Ascending aorta (tissue), 2 donors: ENCODE measurements at regions not wholly inside any gene's neighbourhood (a gene's known extent, or its start where the extent isn't known, plus 50 kb on each side); places are given as distances from the start of the nearest gene placed in this dataset.

ENCODE experiments used
- DNase-seq, 2 donors: peaks; one replicate each; pipeline ENCODE4 v3.0.0-alpha.2; 2019; ENCODE audit warnings: low spot score in 2 of 2
- H3K27ac ChIP-seq, 2 donors: fragments of 200-600 bp; sonication (generic); one replicate each; pipeline ENCODE4 v1.5.1; 2016 to 2017; ENCODE audit warnings: mild to moderate bottlenecking in 1 of 2
- H3K27me3 ChIP-seq: fragments of 200-600 bp; sonication (generic); one replicate; pipeline ENCODE4 v1.5.1; 2017
- H3K36me3 ChIP-seq, 2 donors: fragments of 200-600 bp; sonication (generic); one replicate each; pipeline ENCODE4 v1.5.1; 2016
- H3K4me1 ChIP-seq, 2 donors: fragments of 200-600 bp; sonication (generic); one replicate each; pipeline ENCODE4 v1.5.1; 2016 to 2017; ENCODE audit warnings: mild to moderate bottlenecking in 1 of 2
- H3K4me3 ChIP-seq, 2 donors: fragments of 200-600 bp; sonication (generic); one replicate each; pipeline ENCODE4 v1.5.1; 2016 to 2017; ENCODE audit warnings: mild to moderate bottlenecking in 1 of 2
- H3K9me3 ChIP-seq, 2 donors: fragments of 200-600 bp; sonication (generic); one replicate each; pipeline ENCODE4 v1.5.1; 2016
- CTCF ChIP-seq, 3 experiments: fragments of 200-600 bp in 2 of 3; fragments of 450-650 bp in 1 of 3; sonication (generic) in 2 of 3; IDR thresholded peaks; one replicate each; pipeline ENCODE4 v1.5.1; 2016 to 2019; ENCODE audit warnings: antibody characterized with exemption in 3 of 3, mild to moderate bottlenecking in 1 of 3, moderate library complexity in 1 of 3
- intact Hi-C: fragments of 100-400 bp; cut with DNase I; formaldehyde crosslinking; loops from one replicate; pipeline ENCODE4 v1.15.1; 2023

- H3K9me3 ChIP-seq, result peaks cover 0 to 8% of the 10 kb centered on the region in 2 donors
- no peak overlapping the region for H3K4me3 ChIP-seq
- no peaks in the 10 kb centered on the region for H3K27me3 ChIP-seq
- TF ChIP-seq CTCF (IDR thresholded peaks at IDR 0.05), result no peak
- no peak overlapping the region for H3K27ac ChIP-seq
- no peak for DNase-seq
- intact Hi-C loops, result no loop called here
- H3K4me1 ChIP-seq, result no peaks in the 10 kb centered on the region
- H3K36me3 ChIP-seq, result no peaks in the 10 kb centered on the region
Measured at GRCh38 chr6:133179481-133179880, 61.7 kb upstream of the EYA4 start.

GRCh38 chr6:133183691-133184090, 57.5 kb upstream of the EYA4 start:
- H3K4me1 ChIP-seq, result no peaks in the 10 kb centered on the region
- no peak for DNase-seq
- H3K27ac ChIP-seq, result no peak overlapping the region
- intact Hi-C loops, result loop anchor here (1.0 kb wide), 1 partner anchor 370 kb away; no protein-coding TSS in a partner anchor
- H3K36me3 ChIP-seq, result no peaks in the 10 kb centered on the region
- peaks cover 0 to 3% of the 10 kb centered on the region in 2 donors for H3K9me3 ChIP-seq
- H3K4me3 ChIP-seq, result no peak overlapping the region
- no peaks in the 10 kb centered on the region for H3K27me3 ChIP-seq
- no peak for TF ChIP-seq CTCF (IDR thresholded peaks at IDR 0.05)

- no peak overlapping the region for H3K4me3 ChIP-seq
- intact Hi-C loops, result loop anchor here (1.0 kb wide), 2 partner anchors 328 to 368 kb away; no protein-coding TSS in a partner anchor
- no peaks in the 10 kb centered on the region for H3K9me3 ChIP-seq
- no peak overlapping the region for H3K27ac ChIP-seq
- no peak for DNase-seq
- TF ChIP-seq CTCF (IDR thresholded peaks at IDR 0.05), result peak; percentile 15 to 59 (median 20)
- H3K4me1 ChIP-seq, result no peaks in the 10 kb centered on the region
- no peaks in the 10 kb centered on the region for H3K36me3 ChIP-seq
- no peaks in the 10 kb centered on the region for H3K27me3 ChIP-seq
Measured at GRCh38 chr6:133184798-133185372, 56.3 kb upstream of the EYA4 start.

GRCh38 chr6:133185731-133186130, 55.4 kb upstream of the EYA4 start:
- no peak for TF ChIP-seq CTCF (IDR thresholded peaks at IDR 0.05)
- Histone ChIP-seq H3K4me1 (no peaks in the 10 kb centered on the region), H3K9me3 (no peaks in the 10 kb centered on the region), H3K4me3 (no peak overlapping the region), H3K36me3 (no peaks in the 10 kb centered on the region), H3K27ac (no peak overlapping the region), H3K27me3 (no peaks in the 10 kb centered on the region)
- DNase-seq, result no peak
- intact Hi-C loops, result loop anchor here (1.0 kb wide), 1 partner anchor 328 kb away; no protein-coding TSS in a partner anchor

- TF ChIP-seq CTCF (IDR thresholded peaks at IDR 0.05), result no peak
- intact Hi-C loops, result no loop called here
Measured at GRCh38 chr6:133187114-133187513, 54.0 kb upstream of the EYA4 start.

More at GRCh38 chr6:133187114-133187513, 54.0 kb upstream of the EYA4 start:
- H3K27ac ChIP-seq, result no peak overlapping the region
- no peak overlapping the region for H3K4me3 ChIP-seq
- H3K4me1 ChIP-seq, result no peaks in the 10 kb centered on the region
- no peak for DNase-seq
- H3K27me3 ChIP-seq, result no peaks in the 10 kb centered on the region
- no peaks in the 10 kb centered on the region for H3K9me3 ChIP-seq
- H3K36me3 ChIP-seq, result no peaks in the 10 kb centered on the region
